ENCODE measurements at regions not wholly inside any gene's neighbourhood (a gene's known extent, or its start where the extent isn't known, plus 50 kb on each side); places are given as distances from the start of the nearest gene placed in this dataset.

GRCh38 chr3:101077361-101078011 is 84.3 kb upstream of the ABI3BP start:
- H3K27me3 ChIP-seq: no peaks in the 10 kb centered on the region
- H3K9ac ChIP-seq (ENCODE audit: low read depth in 2 of 2, low read length in 2 of 2): no peak overlapping the region
- H3K36me3 ChIP-seq: no peaks in the 10 kb centered on the region
- H3K4me1 ChIP-seq: no peaks in the 10 kb centered on the region
- intact Hi-C loops (cut with DNase I): loop anchor here (10.0 kb wide), 1 partner anchor 117 kb away; no protein-coding TSS in a partner anchor
- no peak overlapping the region for H3K27ac ChIP-seq
- no peak overlapping the region for H3K4me3 ChIP-seq
- DNase-seq: no peak
- no peaks in the 10 kb centered on the region for H3K9me3 ChIP-seq
- no peak for TF ChIP-seq CTCF (IDR thresholded peaks at IDR 0.05)

GRCh38 chr3:101074518-101074917 is 81.3 kb upstream of the ABI3BP start:
- H3K27ac ChIP-seq: no peak overlapping the region
- H3K4me3 ChIP-seq: no peak overlapping the region
- no peaks in the 10 kb centered on the region for H3K36me3 ChIP-seq
- intact Hi-C loops (cut with DNase I): loop anchor here (10.0 kb wide), 1 partner anchor 120 kb away; no protein-coding TSS in a partner anchor
- H3K9ac ChIP-seq (ENCODE audit: low read depth in 2 of 2, low read length in 2 of 2): no peak overlapping the region
- no peak for TF ChIP-seq CTCF (IDR thresholded peaks at IDR 0.05)
- H3K4me1 ChIP-seq: no peaks in the 10 kb centered on the region
- no peaks in the 10 kb centered on the region for H3K27me3 ChIP-seq
- DNase-seq: no peak
- H3K9me3 ChIP-seq: no peaks in the 10 kb centered on the region

- H3K4me3 ChIP-seq: no peak overlapping the region
- H3K27me3 ChIP-seq: no peaks in the 10 kb centered on the region
- no peak for TF ChIP-seq CTCF (IDR thresholded peaks at IDR 0.05)
- intact Hi-C loops (cut with DNase I): loop anchor here (10.0 kb wide), 1 partner anchor 123 kb away; no protein-coding TSS in a partner anchor
- H3K9me3 ChIP-seq: no peaks in the 10 kb centered on the region
- no peaks in the 10 kb centered on the region for H3K4me1 ChIP-seq
- peak overlapping the region; percentile 31 for H3K27ac ChIP-seq
- peak; percentile 19 for DNase-seq
- no peaks in the 10 kb centered on the region for H3K36me3 ChIP-seq
- H3K9ac ChIP-seq (ENCODE audit: low read depth in 2 of 2, low read length in 2 of 2): no peak overlapping the region
Measured at GRCh38 chr3:101072300-101072699, 79.1 kb upstream of the ABI3BP start.

- Histone ChIP-seq H3K4me3 (no peak overlapping the region), H3K27ac (peak overlapping the region; percentile 52), H3K36me3 (no peaks in the 10 kb centered on the region), H3K4me1 (no peaks in the 10 kb centered on the region), H3K27me3 (no peaks in the 10 kb centered on the region), H3K9me3 (no peaks in the 10 kb centered on the region), H3K9ac (ENCODE audit: low read depth in 2 of 2, low read length in 2 of 2) (no peak overlapping the region)
- no peak for TF ChIP-seq CTCF (IDR thresholded peaks at IDR 0.05)
- no peak for DNase-seq
- intact Hi-C loops (cut with DNase I): loop anchor here (10.0 kb wide), 1 partner anchor 124 kb away; no protein-coding TSS in a partner anchor
Measured at GRCh38 chr3:101070799-101071121, 77.5 kb upstream of the ABI3BP start.

- no peaks in the 10 kb centered on the region for H3K4me1 ChIP-seq
- no peak overlapping the region for H3K9ac ChIP-seq (ENCODE audit: low read depth in 2 of 2, low read length in 2 of 2)
- intact Hi-C loops (cut with DNase I): loop anchor here (5.0 to 10.0 kb wide), 2 partner anchors 125 to 312 kb away; no protein-coding TSS in a partner anchor
- no peak overlapping the region for H3K4me3 ChIP-seq
- peak overlapping the region; percentile 52 for H3K27ac ChIP-seq
- H3K27me3 ChIP-seq: no peaks in the 10 kb centered on the region
- H3K9me3 ChIP-seq: no peaks in the 10 kb centered on the region
- H3K36me3 ChIP-seq: no peaks in the 10 kb centered on the region
- TF ChIP-seq CTCF (IDR thresholded peaks at IDR 0.05): peak; percentile 84
- peak; percentile 82 for DNase-seq
Measured at GRCh38 chr3:101069901-101070798, 76.9 kb upstream of the ABI3BP start.

Measured in colonic mucosa (tissue), 4 donors.